HCEC 1CT (cell line): ENCODE measurements at regions not wholly inside any gene's neighbourhood (a gene's known extent, or its start where the extent isn't known, plus 50 kb on each side); places are given as distances from the start of the nearest gene placed in this dataset.

Experiments used
- DNase-seq: peaks from one replicate; pipeline ENCODE4 v3.0.0-alpha.2; 2017

DNA sequence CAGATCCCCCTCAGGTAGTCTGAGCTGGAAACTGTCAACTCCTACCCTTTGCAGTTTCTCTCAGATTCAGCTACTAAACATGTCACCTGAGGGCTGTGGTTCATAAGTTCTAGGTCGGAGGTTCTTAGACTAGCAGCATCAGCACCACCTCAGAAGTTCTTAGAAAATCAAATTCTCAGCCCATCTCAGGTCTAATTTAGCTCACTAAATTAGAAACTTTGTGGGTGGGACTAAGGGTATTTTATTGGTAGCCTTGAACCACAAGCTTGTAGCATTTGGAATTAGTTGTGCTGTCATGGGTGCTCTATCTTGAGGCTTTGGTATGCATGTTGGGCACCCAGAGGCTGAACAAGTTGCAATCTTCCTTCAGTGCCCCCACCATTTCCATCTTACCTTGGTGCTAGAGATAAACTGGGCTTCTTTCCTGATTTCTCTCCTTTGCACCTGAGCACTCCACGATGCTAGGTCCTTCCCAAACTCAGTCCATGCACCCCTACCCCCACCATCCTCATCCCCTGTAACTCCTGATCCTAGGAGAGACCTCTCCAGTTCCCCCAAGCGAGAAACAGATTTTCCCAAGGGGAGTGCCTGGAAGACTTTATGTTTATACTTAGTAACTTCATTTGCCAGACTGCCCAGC is 54.2 kb downstream of the S1PR1 start:
- no peak for DNase-seq

DNA sequence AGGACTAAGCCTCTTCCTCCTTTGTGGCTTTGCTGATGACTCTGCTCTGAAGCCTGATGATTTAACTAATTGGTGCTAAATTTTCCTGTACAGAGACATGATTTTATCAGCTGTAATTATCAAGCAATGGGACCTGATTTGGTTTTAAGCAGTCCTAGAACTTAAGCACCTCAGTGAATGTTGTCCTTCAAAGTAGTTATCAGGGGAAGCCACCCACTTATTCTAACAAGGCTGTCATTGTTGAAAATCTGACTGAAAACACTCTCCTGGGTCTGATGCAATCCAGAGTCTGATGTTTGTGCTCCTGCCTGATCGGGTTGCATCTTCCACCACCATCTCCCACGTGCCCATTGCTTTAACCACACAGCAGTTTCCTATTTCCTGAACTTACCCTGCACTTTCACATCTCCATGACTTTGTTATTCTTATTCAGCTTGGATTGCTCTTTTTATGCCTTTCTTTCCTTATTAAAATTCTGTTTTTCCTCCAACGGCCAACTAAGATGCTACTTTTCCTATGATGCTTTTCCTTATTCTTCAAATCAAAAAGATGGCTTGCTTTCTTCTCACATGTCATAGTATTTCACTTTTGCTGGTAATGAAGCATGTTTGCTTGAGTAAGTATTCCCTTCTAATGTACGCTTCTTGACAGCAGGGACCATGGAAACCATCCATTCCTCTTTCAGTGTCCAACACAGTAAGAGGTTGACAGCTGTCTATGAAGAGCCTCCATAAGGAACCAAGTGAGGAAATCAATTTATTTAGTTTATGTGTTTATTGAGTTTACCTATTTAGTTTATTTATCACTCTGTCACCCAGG is 55.0 kb downstream of the S1PR1 start:
- peak; percentile 59 for DNase-seq

DNA sequence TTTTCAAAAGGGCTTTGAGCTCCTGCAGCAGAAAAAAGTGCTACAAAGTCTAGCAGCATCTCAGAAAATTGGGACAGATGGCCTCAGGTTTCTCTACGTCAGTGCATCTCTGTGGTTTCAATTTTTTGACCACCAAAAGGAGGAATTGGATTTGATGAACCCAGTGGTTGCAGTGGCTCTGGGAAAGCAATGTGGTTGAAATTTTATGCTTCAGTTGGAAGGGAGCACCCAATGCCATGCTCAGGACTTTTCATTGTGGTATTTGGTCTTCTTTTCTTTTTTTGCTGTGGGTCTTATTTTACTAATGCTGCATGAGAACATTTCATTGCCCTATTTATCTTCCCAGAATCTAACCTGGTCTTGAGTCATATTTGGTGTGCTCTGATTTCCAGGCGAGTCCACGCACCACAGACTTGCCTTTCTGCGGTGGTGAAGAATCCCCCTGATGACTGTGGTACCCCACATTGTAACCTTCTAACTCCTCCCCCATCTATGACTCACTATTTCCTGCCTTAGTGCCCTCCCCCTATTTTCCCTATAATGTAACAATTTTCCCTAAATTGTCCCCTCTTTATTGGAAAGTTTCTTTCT is 56.7 kb downstream of the S1PR1 start:
- no peak for DNase-seq

DNA sequence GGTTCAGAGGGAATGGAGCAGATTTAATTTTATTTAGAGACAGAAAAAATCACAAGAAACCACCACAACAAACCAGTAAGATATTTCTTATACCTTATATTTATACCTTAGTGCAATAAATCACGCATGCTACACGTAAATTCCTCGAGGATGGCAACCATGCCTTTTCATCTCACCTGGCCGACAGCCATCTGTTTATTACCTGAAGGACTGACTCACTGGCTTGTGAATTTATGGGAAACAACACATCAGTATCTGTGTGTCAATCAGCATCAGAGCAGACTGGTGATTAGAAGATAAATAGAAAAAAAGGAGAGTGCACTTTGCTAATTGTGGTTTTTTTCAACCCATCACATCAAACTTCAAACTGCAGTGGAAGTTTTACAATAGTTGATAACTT is 58.4 kb downstream of the S1PR1 start:
- no peak for DNase-seq

DNA sequence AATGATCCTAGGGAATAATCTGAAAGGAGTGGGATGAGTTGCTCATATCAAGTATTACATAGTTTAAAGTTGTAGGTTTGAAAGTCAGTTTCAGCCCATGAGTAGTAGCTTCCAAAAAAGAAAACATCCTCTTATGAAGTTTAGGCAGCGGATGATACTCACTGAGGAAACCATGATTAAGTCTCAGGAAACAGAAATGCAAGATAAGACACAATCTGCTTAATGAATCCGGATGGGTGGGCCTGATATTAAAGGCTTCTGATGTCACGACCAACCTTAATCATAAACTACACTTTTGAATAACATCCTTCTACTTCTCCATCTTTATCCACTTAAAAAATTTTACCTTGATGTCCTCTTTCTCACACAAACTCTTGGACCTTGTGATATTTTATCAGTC is 61.8 kb downstream of the S1PR1 start:
- no peak for DNase-seq

DNA sequence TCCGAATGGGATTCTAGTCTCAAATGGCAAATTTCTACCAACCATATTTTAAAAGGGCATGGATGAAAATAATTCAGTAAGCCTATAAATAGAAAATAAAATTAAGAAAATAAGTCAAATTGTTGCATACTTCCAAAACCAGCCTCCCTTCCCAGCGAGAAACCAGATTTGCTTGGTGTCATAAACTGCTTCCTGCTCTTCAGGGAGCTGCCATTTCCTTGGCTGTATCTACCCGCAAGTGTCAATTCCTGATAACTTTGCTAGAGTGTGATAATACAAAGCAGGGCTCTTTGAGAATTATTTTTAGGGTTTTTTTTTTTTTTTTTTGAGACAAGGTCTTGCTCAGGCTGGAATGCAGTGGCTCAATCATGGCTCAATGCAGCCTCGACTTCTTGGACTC is 62.3 kb downstream of the S1PR1 start:
- DNase-seq: no peak

DNA sequence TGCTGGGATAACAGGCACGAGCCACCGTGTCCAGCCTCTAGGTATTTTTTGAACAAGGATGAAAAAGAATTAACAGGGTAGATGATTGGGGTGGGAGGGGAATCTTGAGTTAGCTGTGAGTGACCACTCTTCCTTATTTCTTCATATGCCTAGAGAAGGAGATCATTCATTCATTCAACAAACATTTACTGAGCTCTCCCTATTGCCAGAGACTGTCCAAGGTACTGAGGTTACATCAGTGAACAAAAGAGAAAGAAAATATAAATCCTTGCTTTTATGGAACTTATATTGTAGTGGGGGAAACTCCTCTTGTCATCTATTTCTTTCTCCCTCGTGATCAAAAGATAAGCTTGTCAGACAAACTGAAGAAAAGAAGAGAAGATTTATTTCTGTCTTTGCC is 62.9 kb downstream of the S1PR1 start:
- DNase-seq: no peak

DNA sequence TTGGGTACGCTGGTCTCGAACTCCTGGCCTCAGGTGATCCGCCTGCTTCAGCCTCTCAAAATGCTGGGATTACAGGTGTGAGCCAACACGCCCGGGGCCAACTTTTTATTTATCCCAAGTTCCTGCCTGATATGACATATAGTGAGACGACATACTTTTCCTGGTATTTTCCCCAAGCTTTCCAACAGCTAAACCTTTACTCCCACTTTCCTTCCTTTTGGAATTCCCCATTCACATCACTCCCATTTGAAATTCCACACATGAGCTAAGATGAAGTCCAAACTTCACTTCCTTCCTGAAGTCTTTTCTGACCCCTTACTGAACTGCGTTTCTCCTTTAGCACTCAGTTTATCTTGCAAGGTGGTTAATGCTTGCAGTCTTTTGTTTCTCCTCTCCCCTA is 64.1 kb downstream of the S1PR1 start:
- DNase-seq: no peak

DNA sequence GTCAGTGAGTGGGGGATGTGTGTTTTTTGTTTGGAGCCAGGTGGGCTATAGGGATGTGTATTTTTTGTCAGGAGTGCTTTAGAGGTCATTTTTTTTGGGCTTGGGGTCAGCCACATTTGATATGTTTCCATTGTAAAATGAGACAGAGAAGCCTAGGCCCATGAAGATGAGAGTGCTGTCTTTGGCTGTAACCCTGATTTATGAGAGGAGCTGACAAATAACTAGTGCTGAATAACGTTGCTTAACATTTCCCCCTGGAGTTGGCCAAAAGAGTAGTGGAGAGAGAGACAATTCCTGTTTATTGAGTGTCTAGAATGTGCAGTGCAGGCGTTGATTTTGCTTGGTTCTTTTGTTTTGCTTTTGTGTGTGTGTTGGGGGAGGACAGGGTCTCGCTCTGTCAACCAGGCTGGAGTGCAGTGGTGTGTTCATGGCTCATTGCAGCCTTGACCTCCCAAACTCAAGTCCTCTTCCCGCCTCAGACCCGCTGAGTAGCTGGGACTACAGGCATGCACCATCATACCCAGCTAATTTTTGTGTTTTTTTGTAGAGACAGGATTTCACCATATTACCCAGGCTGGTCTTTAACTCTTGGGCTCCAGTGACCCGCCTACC is 64.7 kb downstream of the S1PR1 start:
- no peak for DNase-seq

DNA sequence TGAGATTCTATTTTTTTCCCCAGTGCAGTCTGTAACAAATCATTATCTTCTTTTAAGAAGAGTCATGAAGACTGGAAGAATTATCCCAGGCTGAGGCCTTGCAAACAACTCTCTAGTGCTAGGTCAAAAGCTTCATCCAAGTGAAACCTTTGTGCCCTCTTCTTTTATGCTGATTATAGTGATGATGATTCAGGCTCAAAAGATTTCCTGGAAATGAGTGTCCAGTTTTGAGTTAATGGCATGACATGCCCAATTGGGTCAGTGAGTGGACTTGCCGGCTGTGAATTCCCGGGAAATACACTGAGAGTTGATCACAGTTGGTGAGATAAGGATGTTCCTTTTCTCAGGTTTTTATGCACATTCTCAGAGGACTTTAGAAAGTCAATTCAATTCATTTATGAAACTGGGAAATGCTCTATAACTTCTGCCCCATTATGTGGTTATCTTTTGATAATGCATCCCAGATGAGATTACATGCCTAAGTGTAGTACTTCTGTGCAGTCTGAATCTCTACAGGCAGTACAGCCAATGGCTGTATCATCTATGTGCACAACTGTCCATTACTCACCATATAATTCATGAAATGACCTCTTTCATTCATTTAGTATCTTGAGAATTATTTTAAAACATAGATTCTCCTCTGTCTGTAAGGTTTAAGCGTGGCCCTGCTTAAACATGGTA is 66.2 kb downstream of the S1PR1 start:
- DNase-seq: peak; percentile 53

DNA sequence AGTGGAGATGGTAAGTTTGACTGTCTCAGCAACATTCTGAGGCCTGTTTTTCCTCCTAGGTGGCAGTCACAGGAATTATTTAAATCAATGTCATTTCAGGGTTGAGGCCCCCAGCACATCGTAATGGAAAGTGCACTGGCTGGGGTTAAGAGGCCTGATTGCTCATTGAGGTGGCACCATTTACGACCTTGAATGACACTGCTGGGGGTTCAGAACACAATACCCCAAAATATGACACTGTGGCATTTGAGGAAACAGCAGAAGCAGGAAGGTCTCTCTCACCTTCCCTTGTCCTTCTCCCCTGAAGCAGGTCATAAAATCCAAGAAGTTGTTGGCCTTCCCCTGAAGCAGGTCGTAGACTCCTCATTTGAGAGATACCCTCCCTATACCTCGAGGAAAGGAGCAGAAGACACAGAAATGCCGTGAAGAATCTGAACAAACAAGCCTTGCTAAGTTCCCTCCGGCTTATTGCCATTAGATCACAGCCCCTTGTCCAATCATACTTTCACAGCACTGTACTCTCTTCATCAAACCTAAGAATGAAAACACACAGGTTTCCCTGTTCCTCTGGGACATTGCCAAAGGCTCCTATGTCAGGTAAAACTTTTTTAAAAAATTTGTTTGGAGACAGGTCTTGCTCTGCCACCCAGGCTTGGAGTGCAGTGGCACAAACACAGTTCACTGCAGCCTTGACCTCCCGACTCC is 71.3 kb downstream of the S1PR1 start:
- no peak for DNase-seq

DNA sequence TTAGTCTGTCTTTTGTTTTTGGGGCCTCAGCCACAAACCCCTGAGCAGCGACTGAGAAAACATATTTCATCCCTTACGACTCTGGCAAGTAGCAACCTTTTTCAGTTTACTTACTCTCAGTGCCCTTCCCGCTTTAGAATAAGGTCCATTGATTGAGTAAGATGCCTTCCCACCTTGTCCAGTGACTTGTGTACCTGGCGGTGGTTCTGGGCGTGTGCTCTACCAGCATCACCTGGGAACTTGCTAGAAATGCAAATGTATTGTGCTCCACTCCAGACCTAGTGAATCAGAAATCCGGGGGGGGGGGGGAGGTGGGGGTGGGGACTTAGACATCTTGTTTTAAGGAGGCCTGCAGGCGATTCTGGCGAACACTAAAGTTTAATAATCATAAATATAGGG is 72.1 kb downstream of the S1PR1 start:
- DNase-seq: no peak

DNA sequence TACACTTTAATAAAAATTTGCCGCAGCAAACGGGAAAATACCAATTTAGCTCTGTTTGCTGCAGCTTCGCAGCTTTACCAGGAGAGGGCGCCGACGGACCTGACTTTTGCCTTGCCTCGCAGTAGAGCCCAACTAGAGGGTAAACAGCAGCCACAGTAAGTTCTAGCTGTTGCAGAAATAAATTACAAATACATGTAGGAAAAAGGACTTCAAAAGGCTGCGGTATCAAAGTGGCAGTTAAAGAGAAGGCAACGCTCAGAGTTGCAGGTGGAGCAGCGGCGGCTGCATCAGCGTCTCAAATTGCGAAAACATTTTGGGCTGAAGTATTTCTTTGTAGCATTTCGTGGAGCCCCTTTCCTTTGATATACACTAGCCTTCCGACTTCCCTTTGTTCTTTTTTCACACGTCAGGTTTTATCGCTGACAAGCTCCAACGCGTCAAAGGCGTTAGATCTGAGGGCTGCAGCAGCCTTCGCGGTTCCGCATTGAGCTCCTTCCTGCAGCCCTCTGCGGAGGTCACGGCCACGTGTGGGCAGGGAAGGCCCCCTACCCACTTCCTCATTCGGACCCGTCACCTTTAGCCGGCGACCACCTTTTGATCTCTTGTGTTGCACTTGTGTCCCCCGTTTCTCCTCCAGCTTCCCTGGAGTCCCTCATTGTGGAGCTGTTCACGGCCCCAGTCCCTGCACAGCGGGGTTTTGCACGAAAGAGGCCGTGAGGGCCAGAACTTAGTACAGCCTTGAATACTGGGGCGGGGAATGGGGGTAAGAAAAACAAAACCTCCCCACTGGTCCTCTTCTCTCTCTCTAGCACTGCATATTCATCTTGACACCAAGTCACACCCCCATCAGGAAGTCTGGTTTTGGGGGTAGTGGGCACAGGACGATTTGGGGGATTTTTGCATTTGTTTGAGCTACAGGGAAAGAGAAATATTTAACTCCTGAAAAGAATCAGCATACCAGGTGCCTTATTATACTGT is 72.8 kb downstream of the S1PR1 start:
- DNase-seq: peak; percentile 57

DNA sequence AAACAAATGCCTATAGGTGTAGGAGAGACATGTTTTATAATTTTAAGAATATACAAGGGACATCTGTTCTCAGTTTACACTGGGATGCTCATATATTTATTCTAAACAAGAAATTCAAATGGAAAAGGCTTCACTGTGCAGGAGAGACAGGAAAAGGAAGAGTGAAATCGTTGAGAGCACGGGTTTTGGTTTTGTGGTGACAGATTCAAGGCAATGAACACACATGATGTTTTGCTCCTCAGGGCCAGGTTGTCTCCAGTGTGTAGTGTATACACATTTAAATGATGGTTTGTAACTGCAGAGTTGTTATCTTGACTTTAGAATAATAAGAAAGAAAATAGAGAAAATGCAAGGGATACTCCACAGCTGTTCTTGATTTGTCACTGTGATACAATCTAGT is 73.7 kb downstream of the S1PR1 start:
- DNase-seq: no peak

DNA sequence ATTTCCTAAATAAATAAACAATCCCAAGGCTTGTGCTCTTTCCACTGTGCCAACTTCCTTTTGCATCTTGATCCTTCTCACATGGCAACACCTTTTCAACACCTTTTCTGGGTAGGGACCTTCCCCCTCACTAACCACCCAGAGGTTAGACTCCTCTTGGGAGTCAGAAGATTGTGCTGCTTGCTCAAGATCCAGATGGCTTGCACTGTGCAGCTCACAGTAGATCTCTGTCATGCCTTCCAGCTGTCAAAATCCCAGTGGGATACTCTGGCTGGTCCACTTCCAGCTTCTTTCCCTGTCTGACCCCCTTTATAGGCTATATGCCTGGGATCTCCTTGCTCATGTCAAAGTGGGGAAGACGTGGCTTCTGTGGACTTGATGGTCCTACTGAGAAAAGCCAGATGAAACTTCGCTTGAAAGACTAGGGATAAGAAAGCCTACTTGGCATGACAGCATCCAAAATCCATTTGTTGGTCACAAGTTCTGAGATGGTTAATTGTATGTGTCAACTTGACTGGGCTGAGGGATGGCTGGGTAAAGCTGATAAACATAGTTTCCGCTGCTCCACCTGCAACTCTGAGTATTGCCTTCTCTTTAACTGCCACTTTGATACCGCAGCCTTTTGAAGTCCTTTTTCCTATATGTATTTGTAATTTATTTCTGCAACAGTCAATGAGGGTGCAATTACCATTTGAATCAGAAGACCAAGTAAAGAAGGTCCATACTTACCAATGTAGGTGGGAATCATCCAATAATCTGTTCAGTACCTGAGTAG is 74.5 kb downstream of the S1PR1 start:
- DNase-seq: no peak

DNA sequence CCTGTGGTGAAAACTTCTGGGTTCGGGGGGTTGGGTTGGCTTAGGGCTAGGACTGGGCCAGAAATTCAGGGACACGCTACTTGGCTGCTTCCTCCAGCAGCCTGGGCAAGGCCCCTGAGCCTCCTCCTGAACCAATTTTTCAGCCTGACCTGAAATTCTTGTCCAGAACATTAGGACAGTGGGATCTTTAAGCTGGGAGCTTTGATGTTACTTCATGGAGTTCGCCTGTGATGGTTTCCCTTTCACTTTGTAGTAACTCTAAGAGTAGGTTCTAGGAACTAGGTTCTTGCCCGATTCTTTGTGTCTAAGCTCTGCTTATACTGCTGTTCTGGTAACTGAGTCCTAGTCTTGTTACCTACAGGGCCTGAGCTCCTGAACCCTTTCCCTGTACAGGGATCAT is 75.3 kb downstream of the S1PR1 start:
- DNase-seq: no peak

DNA sequence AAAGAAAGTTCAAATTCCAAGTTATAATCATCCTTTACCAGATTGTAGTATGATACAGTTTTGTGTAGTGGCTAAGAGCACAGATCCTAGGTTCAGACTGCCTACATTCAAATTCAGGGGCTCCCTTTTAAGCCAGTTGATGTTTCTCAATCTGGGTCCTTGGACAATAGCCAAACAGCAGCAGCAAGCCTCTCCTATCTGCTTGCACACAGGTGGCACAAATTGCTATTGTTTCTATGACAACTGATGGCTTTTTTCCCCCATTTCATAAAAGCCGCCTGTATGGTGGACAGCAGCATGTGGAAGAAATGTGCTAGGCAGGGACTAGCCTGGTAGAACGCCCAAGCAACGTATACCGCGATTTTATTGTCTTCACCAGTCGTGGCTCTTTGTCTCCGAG is 76.5 kb downstream of the S1PR1 start:
- no peak for DNase-seq

DNA sequence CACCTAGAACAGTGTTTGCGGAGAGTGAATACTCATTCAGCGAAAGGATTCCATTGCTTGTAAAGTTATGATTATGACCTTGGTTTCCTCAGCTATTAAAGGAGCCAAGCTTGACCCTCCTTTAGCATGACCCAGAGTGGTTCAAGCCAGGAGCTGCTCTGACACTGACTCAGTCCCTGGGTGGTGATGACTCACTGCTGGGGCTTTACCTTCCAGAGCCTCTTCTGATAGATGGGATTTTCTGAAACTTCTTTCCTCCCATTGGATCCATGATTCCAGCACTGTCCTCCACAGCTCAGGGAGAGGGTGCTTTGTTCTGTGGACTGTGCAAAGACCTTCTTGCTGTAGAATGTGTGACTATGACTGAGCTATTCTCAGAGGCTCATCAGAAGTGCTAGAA is 77.4 kb downstream of the S1PR1 start:
- peak; percentile 74 for DNase-seq

DNA sequence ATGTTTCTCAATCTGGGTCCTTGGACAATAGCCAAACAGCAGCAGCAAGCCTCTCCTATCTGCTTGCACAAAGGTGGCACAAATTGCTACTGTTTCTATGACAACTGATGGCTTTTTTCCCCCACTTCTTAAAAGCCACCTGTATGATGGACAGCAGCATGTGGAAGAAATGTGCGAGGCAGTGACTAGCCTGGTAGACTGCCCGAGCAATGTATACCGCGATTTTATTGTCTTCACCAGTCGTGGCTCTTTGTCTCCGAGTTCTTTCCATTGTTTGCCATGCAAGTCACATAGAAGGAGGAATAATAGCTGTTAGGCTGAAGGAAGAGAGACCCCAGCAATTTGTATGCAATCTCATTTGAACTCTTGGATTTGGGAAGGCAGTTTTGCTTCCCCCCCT is 79.4 kb downstream of the S1PR1 start:
- DNase-seq: no peak

DNA sequence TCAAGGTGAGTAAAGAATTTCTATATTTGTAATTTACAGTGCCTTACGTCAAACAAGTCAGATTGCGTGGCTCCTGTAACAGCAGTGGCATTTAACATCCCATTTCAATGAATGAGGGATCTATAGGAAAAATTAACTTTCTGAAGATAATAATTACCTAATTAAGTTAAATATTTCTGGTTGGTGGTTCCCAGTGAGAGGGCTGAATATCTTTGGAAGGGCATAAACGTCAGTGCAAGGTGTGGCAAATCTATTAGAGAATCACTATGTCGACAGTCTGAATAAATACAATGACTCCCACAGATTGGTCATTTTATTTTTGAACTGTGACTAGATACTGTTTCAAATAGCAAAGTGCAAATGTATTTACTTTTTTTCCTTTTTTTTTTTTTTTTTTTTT is 80.0 kb downstream of the S1PR1 start:
- DNase-seq: no peak

DNA sequence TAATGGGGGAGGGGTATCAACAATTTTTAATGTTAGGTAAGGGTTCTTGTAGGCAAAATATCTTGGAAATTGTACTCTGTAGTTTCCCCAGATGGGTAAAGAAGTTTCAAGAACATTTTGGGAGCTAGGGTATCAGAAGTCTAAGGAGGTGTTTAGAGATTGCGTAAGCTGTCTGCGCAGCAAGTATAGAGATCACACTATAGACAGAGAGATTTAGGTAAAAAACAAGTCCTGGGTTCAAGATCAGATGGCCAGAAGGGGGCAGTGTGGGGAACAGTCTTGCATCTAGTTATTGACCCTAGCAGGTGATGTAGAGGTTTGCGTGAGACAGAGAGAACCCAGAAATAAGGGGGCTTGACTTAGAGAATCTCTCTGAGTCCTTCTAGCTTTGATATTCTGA is 80.8 kb downstream of the S1PR1 start:
- no peak for DNase-seq
